Kidney (tissue), 13 donors: ENCODE measurements at regions not wholly inside any gene's neighbourhood (a gene's known extent, or its start where the extent isn't known, plus 50 kb on each side); places are given as distances from the start of the nearest gene placed in this dataset.

Source experiments
- DNase-seq, 5 donors: peaks; one replicate each; pipeline ENCODE4 v3.0.0-alpha.2; 2013 to 2020
- FAIRE-seq: peaks from 2 replicates; lab custom pipeline; 2012; peaks lifted over from hg19 to GRCh38; lab: Jason Lieb, UNC
- H3K27ac ChIP-seq, 2 donors: one replicate each; pipeline ENCODE4 v1.7.0; 2013; ENCODE audit warnings: low read depth in 2 of 2, low read length in 2 of 2, inconsistent platforms in 1 of 2
- H3K27me3 ChIP-seq: one replicate; pipeline ENCODE4 v1.7.1; 2013; ENCODE audit warnings: low read length, inconsistent platforms; ENCODE audit not compliant: control insufficient read depth, insufficient read depth
- H3K36me3 ChIP-seq, 3 donors: one replicate each; pipeline versions ENCODE4 v1.7.0 to v1.7.1; 2013; ENCODE audit warnings: low read length in 3 of 3, control low read depth in 1 of 3, inconsistent platforms in 1 of 3; ENCODE audit not compliant: insufficient read depth in 3 of 3, control insufficient read depth in 2 of 3
- H3K4me1 ChIP-seq, 3 donors: one replicate each; pipeline versions ENCODE4 v1.7.0 to v1.7.1; 2013; ENCODE audit warnings: low read length in 3 of 3, inconsistent platforms in 1 of 3, low read depth in 1 of 3; ENCODE audit not compliant: control insufficient read depth in 2 of 3, insufficient read depth in 2 of 3
- H3K4me3 ChIP-seq, 3 donors: one replicate each; pipeline versions ENCODE4 v1.7.0 to v1.8.1; 2013; ENCODE audit warnings: low read length in 3 of 3, control low read depth in 1 of 3, inconsistent platforms in 1 of 3
- H3K9ac ChIP-seq, 3 donors: one replicate each; pipeline versions ENCODE4 v1.7.0 to v1.7.1; 2013; ENCODE audit warnings: low read length in 3 of 3, control low read depth in 1 of 3, inconsistent platforms in 1 of 3
- H3K9me3 ChIP-seq, 3 donors: one replicate each; pipeline versions ENCODE4 v1.7.0 to v1.7.1; 2013; ENCODE audit warnings: low read length in 3 of 3, control low read depth in 1 of 3, inconsistent platforms in 1 of 3; ENCODE audit not compliant: control insufficient read depth in 2 of 3, insufficient read depth in 1 of 3
- intact Hi-C: fragments of 100-400 bp; cut with DNase I; formaldehyde crosslinking; loops from one replicate; pipeline ENCODE4 v1.11.1; 2022
- TF ChIP-seq, protein P1 (sequence below): IDR thresholded peaks from 3 replicates; pipeline ENCODE4 v1.5.1; 2012; ENCODE audit warnings: mild to moderate bottlenecking, moderate library complexity, borderline replicate concordance; ENCODE audit not compliant: insufficient read depth; ENCODE audit errors: extremely low read depth
- donor health status: control.
- donor health status: control.
- donor health status: control.
- donor health status: control.
- donor health status: control.
- donor health status: DM: yes; HTN: yes; CAD: no.
- donor health status: Normal renal cell carcinoma (clear cell type).

DNA sequence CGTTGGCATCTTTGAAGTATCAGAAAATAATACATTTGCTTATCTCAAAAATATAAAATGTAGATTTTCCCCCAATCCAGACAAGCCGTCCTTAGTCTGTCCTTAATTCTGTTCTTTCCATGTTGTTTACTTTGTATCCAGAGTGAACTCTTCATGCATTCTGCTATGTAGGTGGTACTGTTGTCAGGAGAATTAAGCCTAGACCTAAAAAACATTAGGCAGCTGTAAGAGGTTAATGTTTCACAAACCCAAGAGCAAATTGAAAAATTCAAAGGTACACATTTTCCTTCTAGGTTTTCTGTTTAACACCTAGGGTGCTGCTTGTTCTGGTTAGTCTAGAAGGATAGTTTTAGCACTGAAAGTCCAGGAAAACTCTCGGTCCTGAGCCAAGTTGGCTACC lies 426.4 kb downstream of the QKI start:
- H3K27me3 ChIP-seq: no peaks in the 10 kb centered on the region
- DNase-seq (peak in 2 of 5 donors; percentile 31 to 51), FAIRE-seq (no peak)
- peaks cover 0 to 8% (median 0%) of the 10 kb centered on the region in 3 donors for H3K9me3 ChIP-seq
- no peak overlapping the region for H3K9ac ChIP-seq
- H3K4me1 ChIP-seq: peaks cover 0 to 5% (median 0%) of the 10 kb centered on the region in 3 donors
- TF ChIP-seq, protein P1, sequence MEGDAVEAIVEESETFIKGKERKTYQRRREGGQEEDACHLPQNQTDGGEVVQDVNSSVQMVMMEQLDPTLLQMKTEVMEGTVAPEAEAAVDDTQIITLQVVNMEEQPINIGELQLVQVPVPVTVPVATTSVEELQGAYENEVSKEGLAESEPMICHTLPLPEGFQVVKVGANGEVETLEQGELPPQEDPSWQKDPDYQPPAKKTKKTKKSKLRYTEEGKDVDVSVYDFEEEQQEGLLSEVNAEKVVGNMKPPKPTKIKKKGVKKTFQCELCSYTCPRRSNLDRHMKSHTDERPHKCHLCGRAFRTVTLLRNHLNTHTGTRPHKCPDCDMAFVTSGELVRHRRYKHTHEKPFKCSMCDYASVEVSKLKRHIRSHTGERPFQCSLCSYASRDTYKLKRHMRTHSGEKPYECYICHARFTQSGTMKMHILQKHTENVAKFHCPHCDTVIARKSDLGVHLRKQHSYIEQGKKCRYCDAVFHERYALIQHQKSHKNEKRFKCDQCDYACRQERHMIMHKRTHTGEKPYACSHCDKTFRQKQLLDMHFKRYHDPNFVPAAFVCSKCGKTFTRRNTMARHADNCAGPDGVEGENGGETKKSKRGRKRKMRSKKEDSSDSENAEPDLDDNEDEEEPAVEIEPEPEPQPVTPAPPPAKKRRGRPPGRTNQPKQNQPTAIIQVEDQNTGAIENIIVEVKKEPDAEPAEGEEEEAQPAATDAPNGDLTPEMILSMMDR: no peak
- no peak overlapping the region for H3K4me3 ChIP-seq
- no peak overlapping the region for H3K27ac ChIP-seq
- no peaks in the 10 kb centered on the region for H3K36me3 ChIP-seq
- intact Hi-C loops: no loop called here

DNA sequence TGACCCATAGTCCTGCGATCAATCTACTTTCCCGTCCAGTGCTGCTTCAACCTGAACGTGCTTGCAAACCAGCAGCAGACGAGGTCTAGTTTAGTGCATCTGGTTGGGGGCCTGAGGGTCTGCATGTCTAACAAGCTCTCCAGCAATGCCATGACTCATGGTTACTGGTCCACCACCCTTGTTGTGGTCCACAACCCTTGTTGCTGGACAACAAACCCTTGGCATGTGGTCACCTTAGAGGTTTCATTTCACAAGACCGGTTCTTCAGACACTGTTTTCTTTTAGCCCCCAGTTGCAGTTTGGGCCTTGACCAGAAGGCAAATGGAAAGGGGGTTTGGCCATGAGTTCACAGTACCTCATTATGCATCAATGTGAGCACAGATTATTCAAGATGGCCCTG lies 424.8 kb downstream of the QKI start:
- Histone ChIP-seq H3K9ac (no peak overlapping the region), H3K4me3 (no peak overlapping the region), H3K27me3 (no peaks in the 10 kb centered on the region), H3K4me1 (peaks cover 0 to 5% (median 0%) of the 10 kb centered on the region in 3 donors), H3K9me3 (peaks cover 0 to 8% (median 0%) of the 10 kb centered on the region in 3 donors), H3K27ac (no peak overlapping the region), H3K36me3 (no peaks in the 10 kb centered on the region)
- FAIRE-seq: no peak
- DNase-seq: no peak
- TF ChIP-seq, protein P1: no peak
- intact Hi-C loops: no loop called here

DNA sequence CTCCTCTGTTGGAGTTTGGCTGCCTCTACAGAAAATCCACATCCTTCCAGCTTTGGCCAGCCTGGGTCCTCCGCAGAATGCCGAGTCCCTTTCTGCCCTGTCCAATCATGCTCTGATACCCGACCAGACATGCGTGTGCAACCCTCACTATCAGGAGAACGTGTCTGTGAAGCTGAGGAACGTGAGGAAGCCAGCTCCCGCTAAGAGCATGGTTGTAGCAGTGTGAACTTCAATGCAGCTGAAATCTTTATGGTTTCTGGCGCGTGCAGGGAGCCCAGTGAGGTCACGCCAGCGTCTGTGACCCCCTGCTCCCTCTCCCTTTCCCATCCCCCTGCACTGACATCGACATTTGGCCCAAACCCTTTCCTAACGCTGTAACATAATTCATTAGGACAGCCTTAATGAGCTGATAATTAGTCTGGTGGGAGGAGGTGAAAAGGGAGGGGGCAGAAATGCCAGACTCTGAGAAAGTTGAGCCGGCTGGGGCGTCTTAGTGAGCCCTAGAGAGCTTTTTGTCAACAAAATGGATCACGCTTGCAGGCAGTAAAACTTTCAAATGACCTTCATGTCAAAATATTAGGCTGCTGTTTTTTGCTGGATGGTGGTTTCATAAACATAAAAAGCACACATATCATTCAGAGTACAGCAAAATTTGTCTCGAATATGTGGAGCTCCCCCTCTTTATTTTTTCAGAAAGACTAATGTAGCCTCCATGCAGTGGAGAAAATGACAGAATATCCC lies 423.3 kb downstream of the QKI start:
- no peak for FAIRE-seq
- H3K4me3 ChIP-seq: peak overlapping the region; percentile 13 to 49 (median 48)
- intact Hi-C loops: no loop called here

More for the DNA sequence above, 423.3 kb downstream of the QKI start:
- H3K36me3 ChIP-seq: no peaks in the 10 kb centered on the region
- no peak overlapping the region for H3K27ac ChIP-seq
- H3K9me3 ChIP-seq: peaks cover 0 to 8% (median 0%) of the 10 kb centered on the region in 3 donors
- DNase-seq: peak; percentile 74 to 93 (median 83)
- H3K4me1 ChIP-seq: peaks cover 0 to 5% (median 0%) of the 10 kb centered on the region in 3 donors
- H3K9ac ChIP-seq: no peak overlapping the region
- TF ChIP-seq, protein P1: no peak
- no peaks in the 10 kb centered on the region for H3K27me3 ChIP-seq
